HL-60 (cell line): ENCODE measurements at regions not wholly inside any gene's neighbourhood (a gene's known extent, or its start where the extent isn't known, plus 50 kb on each side); places are given as distances from the start of the nearest gene placed in this dataset.
"Not testable (repeated sequence)": the region's sequence is repeated elsewhere in the genome, so short reads cannot be mapped to it uniquely, and the experiment has no call there.

Experiments
- CTCF ChIP-seq: IDR thresholded peaks from one replicate; pipeline ENCODE4 v1.5.1; 2011; ENCODE audit warnings: low read length, control low read depth, inconsistent platforms; ENCODE audit not compliant: insufficient read depth
- GABPA ChIP-seq: IDR thresholded peaks from 2 replicates; pipeline ENCODE4 v1.6.1; 2012; ENCODE audit warnings: low read depth
- POLR2AphosphoS5 ChIP-seq: IDR thresholded peaks from 2 replicates; pipeline ENCODE4 v1.6.1; 2012; ENCODE audit warnings: low read depth
- REST ChIP-seq: IDR thresholded peaks from 2 replicates; pipeline ENCODE4 v1.6.1; 2012; ENCODE audit warnings: low read depth; ENCODE audit not compliant: insufficient replicate concordance
- SPI1 ChIP-seq: IDR thresholded peaks from 2 replicates; pipeline ENCODE4 v1.6.1; 2012; ENCODE audit warnings: low read depth, mild to moderate bottlenecking, borderline replicate concordance

GRCh38 chr17:20898726-20899125 is 144.1 kb downstream of the USP22 start:
- TF ChIP-seq POLR2AphosphoS5, CTCF, REST, GABPA, SPI1: not testable (repeated sequence)
